Osteocyte (in vitro differentiated cells): ENCODE measurements at regions not wholly inside any gene's neighbourhood (a gene's known extent, or its start where the extent isn't known, plus 50 kb on each side); places are given as distances from the start of the nearest gene placed in this dataset.

Experiments
- DNase-seq: peaks from one replicate; pipeline ENCODE4 v3.0.0; 2021; ENCODE audit warnings: mixed read lengths; ENCODE audit not compliant: unreplicated experiment; ENCODE audit errors: extremely low spot score
- H3K27ac Mint-ChIP-seq: one replicate; pipeline ENCODE4 v1.8.0; 2021; ENCODE audit warnings: mild to moderate bottlenecking, mixed read lengths; ENCODE audit not compliant: unreplicated experiment
- H3K27me3 Mint-ChIP-seq: one replicate; pipeline ENCODE4 v1.8.0; 2021; ENCODE audit warnings: mixed read lengths; ENCODE audit not compliant: unreplicated experiment
- H3K36me3 Mint-ChIP-seq: one replicate; pipeline ENCODE4 v1.8.0; 2021; ENCODE audit warnings: mixed read lengths; ENCODE audit not compliant: unreplicated experiment
- H3K4me1 Mint-ChIP-seq: one replicate; pipeline ENCODE4 v1.8.0; 2021; ENCODE audit warnings: mixed read lengths; ENCODE audit not compliant: unreplicated experiment
- H3K4me3 Mint-ChIP-seq: one replicate; pipeline ENCODE4 v1.8.0; 2021; ENCODE audit warnings: mild to moderate bottlenecking, moderate library complexity, mixed read lengths; ENCODE audit not compliant: unreplicated experiment
- H3K9me3 Mint-ChIP-seq: one replicate; pipeline ENCODE4 v1.8.0; 2021; ENCODE audit warnings: mixed read lengths; ENCODE audit not compliant: unreplicated experiment
- CTCF ChIP-seq: fragments of 200-600 bp; sonication (generic); IDR thresholded peaks from 2 replicates; pipeline ENCODE4 v1.5.0; 2021; ENCODE audit warnings: antibody characterized with exemption, mild to moderate bottlenecking, moderate library complexity

- Mint-ChIP-seq H3K4me1 (no peaks in the 10 kb centered on the region), H3K4me3 (no peak overlapping the region), H3K36me3 (no peaks in the 10 kb centered on the region), H3K27me3 (no peaks in the 10 kb centered on the region), H3K9me3 (peaks cover 4% of the 10 kb centered on the region), H3K27ac (no peak overlapping the region)
- no peak for TF ChIP-seq CTCF
- no peak for DNase-seq
These were observed 480.6 kb upstream of the BTBD3 start for GRCh38 chr20:11437090-11437489.

- Mint-ChIP-seq H3K27me3 (no peaks in the 10 kb centered on the region), H3K27ac (no peak overlapping the region), H3K36me3 (no peaks in the 10 kb centered on the region), H3K9me3 (peaks cover 4% of the 10 kb centered on the region), H3K4me1 (no peaks in the 10 kb centered on the region), H3K4me3 (no peak overlapping the region)
- DNase-seq: no peak
- TF ChIP-seq CTCF: no peak
These were observed 479.9 kb upstream of the BTBD3 start for GRCh38 chr20:11437611-11438380.

- Mint-ChIP-seq H3K27me3 (no peaks in the 10 kb centered on the region), H3K4me3 (no peak overlapping the region), H3K27ac (no peak overlapping the region), H3K36me3 (no peaks in the 10 kb centered on the region), H3K9me3 (peaks cover 4% of the 10 kb centered on the region), H3K4me1 (no peaks in the 10 kb centered on the region)
- TF ChIP-seq CTCF: no peak
- no peak for DNase-seq
These were observed 479.3 kb upstream of the BTBD3 start for GRCh38 chr20:11438412-11438811.

- Mint-ChIP-seq H3K36me3 (no peaks in the 10 kb centered on the region), H3K27me3 (no peaks in the 10 kb centered on the region), H3K4me1 (peaks cover 16% of the 10 kb centered on the region), H3K9me3 (no peaks in the 10 kb centered on the region), H3K4me3 (no peak overlapping the region), H3K27ac (no peak overlapping the region)
- DNase-seq: no peak
- TF ChIP-seq CTCF: no peak
These were observed 474.1 kb upstream of the BTBD3 start for GRCh38 chr20:11443382-11444119.

- no peak overlapping the region for H3K4me3 Mint-ChIP-seq
These were observed 472.5 kb upstream of the BTBD3 start for GRCh38 chr20:11445161-11445560.

More at GRCh38 chr20:11445161-11445560, 472.5 kb upstream of the BTBD3 start:
- TF ChIP-seq CTCF: no peak
- H3K9me3 Mint-ChIP-seq: no peaks in the 10 kb centered on the region
- no peak overlapping the region for H3K27ac Mint-ChIP-seq
- H3K27me3 Mint-ChIP-seq: no peaks in the 10 kb centered on the region
- H3K4me1 Mint-ChIP-seq: peaks cover 16% of the 10 kb centered on the region
- no peak for DNase-seq
- no peaks in the 10 kb centered on the region for H3K36me3 Mint-ChIP-seq
